ENCODE measurements at regions not wholly inside any gene's neighbourhood (a gene's known extent, or its start where the extent isn't known, plus 50 kb on each side); places are given as distances from the start of the nearest gene placed in this dataset.

DNA sequence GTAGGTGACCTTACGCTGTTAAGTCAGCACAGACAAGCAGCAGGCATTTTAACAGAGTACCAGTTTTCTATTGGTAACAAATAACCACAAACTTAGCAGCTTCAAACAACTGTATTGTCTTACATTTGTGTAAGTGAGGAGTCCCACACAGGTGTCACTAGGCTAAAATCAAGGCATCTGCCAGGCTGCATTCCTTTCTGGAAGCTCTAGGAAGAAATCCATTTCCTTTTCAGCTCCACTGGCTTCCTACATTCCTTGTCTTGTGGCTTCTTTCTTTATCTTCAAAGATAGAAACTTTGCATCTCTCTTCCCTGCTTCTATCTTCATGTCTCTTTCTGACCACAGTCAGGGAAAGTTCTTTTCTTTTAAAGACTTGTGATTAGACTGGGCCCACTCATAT, 139.9 kb downstream of the TMEM144 start:
- TF ChIP-seq, protein P1, sequence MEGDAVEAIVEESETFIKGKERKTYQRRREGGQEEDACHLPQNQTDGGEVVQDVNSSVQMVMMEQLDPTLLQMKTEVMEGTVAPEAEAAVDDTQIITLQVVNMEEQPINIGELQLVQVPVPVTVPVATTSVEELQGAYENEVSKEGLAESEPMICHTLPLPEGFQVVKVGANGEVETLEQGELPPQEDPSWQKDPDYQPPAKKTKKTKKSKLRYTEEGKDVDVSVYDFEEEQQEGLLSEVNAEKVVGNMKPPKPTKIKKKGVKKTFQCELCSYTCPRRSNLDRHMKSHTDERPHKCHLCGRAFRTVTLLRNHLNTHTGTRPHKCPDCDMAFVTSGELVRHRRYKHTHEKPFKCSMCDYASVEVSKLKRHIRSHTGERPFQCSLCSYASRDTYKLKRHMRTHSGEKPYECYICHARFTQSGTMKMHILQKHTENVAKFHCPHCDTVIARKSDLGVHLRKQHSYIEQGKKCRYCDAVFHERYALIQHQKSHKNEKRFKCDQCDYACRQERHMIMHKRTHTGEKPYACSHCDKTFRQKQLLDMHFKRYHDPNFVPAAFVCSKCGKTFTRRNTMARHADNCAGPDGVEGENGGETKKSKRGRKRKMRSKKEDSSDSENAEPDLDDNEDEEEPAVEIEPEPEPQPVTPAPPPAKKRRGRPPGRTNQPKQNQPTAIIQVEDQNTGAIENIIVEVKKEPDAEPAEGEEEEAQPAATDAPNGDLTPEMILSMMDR (conservative IDR thresholded peaks at IDR 0.05; ENCODE audit: low read length) = no peak
- no peak for TF ChIP-seq EZH2phosphoT487 (IDR thresholded peaks at IDR 0.05; ENCODE audit: borderline replicate concordance, low read depth, low read length)
